H1 (cell line): ENCODE measurements at regions not wholly inside any gene's neighbourhood (a gene's known extent, or its start where the extent isn't known, plus 50 kb on each side); places are given as distances from the start of the nearest gene placed in this dataset.

ENCODE experiments used
- CTCF ChIA-PET: fragments of 300-600 bp; sonication (Branson Sonifier 250); formaldehyde crosslinking; loops from one replicate; lab custom pipeline; 2021; ENCODE audit not compliant: partially characterized antibody; lab: Charles Lee
- POLR2A ChIA-PET: fragments of 300-600 bp; sonication (Branson Sonifier 250); formaldehyde crosslinking; loops from one replicate; lab custom pipeline; 2021; ENCODE audit warnings: inconsistent platforms; ENCODE audit not compliant: partially characterized antibody; lab: Charles Lee
- DNase-seq, 2 experiments: peaks; one replicate each; pipeline versions ENCODE4 v3.0.0 to v3.0.0-alpha.2; 2010 to 2022; ENCODE audit warnings: low spot score in 2 of 2, low read depth in 1 of 2, mixed read lengths in 1 of 2
- FAIRE-seq: peaks from 2 replicates; lab custom pipeline; 2011; peaks lifted over from hg19 to GRCh38; lab: Jason Lieb, UNC
- H2AFZ ChIP-seq: 2 replicates; pipeline ENCODE4 v1.8.1; 2012; ENCODE audit warnings: low read length, inconsistent platforms
- H2AK5ac ChIP-seq: 2 replicates; pipeline ENCODE4 v1.6.1; 2013; ENCODE audit warnings: low read depth, low read length
- H2BK120ac ChIP-seq: replicated peaks from 2 replicates; pipeline ENCODE3; 2013; ENCODE audit warnings: low read depth, low read length, inconsistent platforms
- H2BK12ac ChIP-seq: 2 replicates; pipeline ENCODE4 v1.6.1; 2013; ENCODE audit warnings: low read depth, low read length
- H2BK15ac ChIP-seq: 2 replicates; pipeline ENCODE4 v1.6.1; 2013; ENCODE audit warnings: low read length
- H2BK20ac ChIP-seq: 2 replicates; pipeline ENCODE4 v1.6.1; 2013; ENCODE audit warnings: low read length
- H2BK5ac ChIP-seq: 2 replicates; pipeline ENCODE4 v1.6.1; 2013; ENCODE audit warnings: low read depth, low read length
- H3K14ac ChIP-seq: 2 replicates; pipeline ENCODE4 v1.6.1; 2013; ENCODE audit warnings: inconsistent platforms; ENCODE audit not compliant: insufficient read length
- H3K18ac ChIP-seq: 2 replicates; pipeline ENCODE4 v1.6.1; 2013; ENCODE audit warnings: low read length; ENCODE audit errors: extremely low read depth
- H3K23ac ChIP-seq: 2 replicates; pipeline ENCODE4 v1.6.1; 2013; ENCODE audit warnings: inconsistent platforms; ENCODE audit not compliant: insufficient read length
- H3K23me2 ChIP-seq: 2 replicates; pipeline ENCODE4 v1.6.1; 2013; ENCODE audit warnings: low read depth, low read length
- H3K27ac ChIP-seq: 2 replicates; pipeline ENCODE4 v1.6.1; 2011; ENCODE audit warnings: low read depth, low read length, inconsistent platforms
- H3K27me3 ChIP-seq, 4 experiments: replicated peaks in 1 of 4; 1 replicate in 1 of 4; 2 replicates in 3 of 4; pipeline versions ENCODE4 v1.6.1 to v1.8.1; 2011 to 2013; ENCODE audit warnings: low read length in 3 of 4, mild to moderate bottlenecking in 3 of 4, inconsistent platforms in 2 of 4, mixed read lengths in 2 of 4, moderate library complexity in 1 of 4; ENCODE audit not compliant: control insufficient read depth in 3 of 4, insufficient read depth in 3 of 4; ENCODE audit errors: extremely low read depth in 1 of 4
- H3K36me3 ChIP-seq, 4 experiments: 2 replicates each; pipeline versions ENCODE4 v1.6.1 to v1.8.1; 2011 to 2013; ENCODE audit warnings: mild to moderate bottlenecking in 4 of 4, low read length in 3 of 4, moderate library complexity in 2 of 4, control low read depth in 1 of 4, inconsistent platforms in 1 of 4; ENCODE audit not compliant: insufficient read depth in 4 of 4, control insufficient read depth in 2 of 4
- H3K4ac ChIP-seq: replicated peaks from 2 replicates; pipeline ENCODE3; 2013; ENCODE audit warnings: low read length, low read depth, mixed read lengths, inconsistent platforms; ENCODE audit not compliant: insufficient read length
- H3K4me1 ChIP-seq, 4 experiments: replicated peaks in 1 of 4; 1 replicate in 1 of 4; 2 replicates in 3 of 4; pipeline versions ENCODE4 v1.6.1 to v1.8.1; 2011 to 2013; ENCODE audit warnings: low read length in 3 of 4, inconsistent platforms in 2 of 4, mixed read lengths in 1 of 4; ENCODE audit not compliant: insufficient read depth in 4 of 4, control insufficient read depth in 3 of 4
- H3K4me2 ChIP-seq, 2 experiments: 2 replicates each; pipeline versions ENCODE4 v1.6.1 to v1.8.1; 2011 to 2013; ENCODE audit warnings: low read depth in 2 of 2, low read length in 2 of 2, control low read depth in 1 of 2, inconsistent platforms in 1 of 2, mild to moderate bottlenecking in 1 of 2; ENCODE audit not compliant: insufficient read depth in 1 of 2
- H3K4me3 ChIP-seq, 4 experiments: fragments of 200-600, 300-600 bp in 1 of 4; sonication (generic), shearing (Covaris generic), sonication (Bioruptor Twin) in 1 of 4; 2 replicates each; pipeline versions ENCODE4 v1.5.1 to v1.8.1; 2011 to 2016; ENCODE audit warnings: low read length in 4 of 4, low read depth in 3 of 4, control low read depth in 2 of 4, inconsistent platforms in 2 of 4, mild to moderate bottlenecking in 2 of 4, mixed read lengths in 1 of 4, moderate library complexity in 1 of 4; ENCODE audit not compliant: insufficient read depth in 2 of 4; ENCODE audit errors: extremely low read depth in 1 of 4
- H3K56ac ChIP-seq: replicated peaks from 2 replicates; pipeline ENCODE3; 2013; ENCODE audit warnings: low read depth, mild to moderate bottlenecking, mixed read lengths, low read length, inconsistent platforms; ENCODE audit not compliant: insufficient read length
- H3K79me1 ChIP-seq: 2 replicates; pipeline ENCODE4 v1.6.1; 2013; ENCODE audit warnings: low read depth, low read length, control low read depth
- H3K79me2 ChIP-seq, 2 experiments: 2 replicates each; pipeline versions ENCODE4 v1.6.1 to v1.8.1; 2012 to 2013; ENCODE audit warnings: low read length in 2 of 2, mild to moderate bottlenecking in 2 of 2, inconsistent platforms in 1 of 2; ENCODE audit not compliant: insufficient read depth in 2 of 2, control insufficient read depth in 1 of 2
- H3K9ac ChIP-seq, 4 experiments: replicated peaks in 1 of 4; 1 replicate in 1 of 4; 2 replicates in 3 of 4; pipeline versions ENCODE4 v1.6.1 to v1.8.1; 2011 to 2013; ENCODE audit warnings: low read depth in 3 of 4, low read length in 3 of 4, control low read depth in 2 of 4, mild to moderate bottlenecking in 2 of 4, moderate library complexity in 2 of 4, inconsistent platforms in 1 of 4; ENCODE audit errors: extremely low read depth in 1 of 4
- H3K9me3 ChIP-seq, 2 experiments: 2 replicates each; pipeline versions ENCODE4 v1.6.1 to v1.8.1; 2012 to 2013; ENCODE audit warnings: mild to moderate bottlenecking in 2 of 2, moderate library complexity in 2 of 2, control low read depth in 1 of 2, inconsistent platforms in 1 of 2, low read depth in 1 of 2, low read length in 1 of 2, mixed read lengths in 1 of 2; ENCODE audit not compliant: insufficient read depth in 2 of 2
- H4K20me1 ChIP-seq, 2 experiments: replicated peaks in 1 of 2; 2 replicates each; pipeline versions ENCODE3 to v1.8.1; 2011 to 2013; ENCODE audit warnings: inconsistent platforms in 2 of 2, low read length in 2 of 2, mild to moderate bottlenecking in 1 of 2; ENCODE audit not compliant: insufficient read depth in 2 of 2, control insufficient read depth in 1 of 2
- H4K5ac ChIP-seq: 2 replicates; pipeline ENCODE4 v1.6.1; 2013; ENCODE audit warnings: low read length, low read depth, mixed read lengths, inconsistent platforms; ENCODE audit not compliant: insufficient read length
- H4K8ac ChIP-seq: 2 replicates; pipeline ENCODE4 v1.8.0; 2013; ENCODE audit warnings: mild to moderate bottlenecking, moderate library complexity, low read length, inconsistent platforms; ENCODE audit not compliant: insufficient read depth; ENCODE audit errors: extremely low read depth
- H4K91ac ChIP-seq: replicated peaks from 2 replicates; pipeline ENCODE3; 2013; ENCODE audit warnings: low read length, mixed read lengths, inconsistent platforms; ENCODE audit not compliant: insufficient read length
- CEBPB ChIP-seq: IDR thresholded peaks from 2 replicates; pipeline ENCODE4 v1.6.1; 2012; ENCODE audit warnings: low read depth, low read length
- JUND ChIP-seq: IDR thresholded peaks from 2 replicates; pipeline ENCODE4 v1.6.1; 2011; ENCODE audit warnings: mild to moderate bottlenecking, improper control_type of control experiment, low read length
- KDM1A ChIP-seq: fragments of 200-600, 300-600 bp; sonication (generic); IDR thresholded peaks from 2 replicates; pipeline ENCODE4 v1.7.1; 2016; ENCODE audit warnings: mild to moderate bottlenecking, low read length, borderline replicate concordance
- KDM4A ChIP-seq: IDR thresholded peaks from one replicate; pipeline ENCODE4 v1.7.1; 2012; ENCODE audit warnings: low read depth, mild to moderate bottlenecking, moderate library complexity, low read length, inconsistent platforms; ENCODE audit not compliant: severe bottlenecking
- NRF1 ChIP-seq: IDR thresholded peaks from 2 replicates; pipeline ENCODE4 v1.6.1; 2011; ENCODE audit warnings: mild to moderate bottlenecking, low read depth, low read length, improper control_type of control experiment
- RAD21 ChIP-seq, 2 experiments: IDR thresholded peaks in 1 of 2; conservative IDR thresholded peaks in 1 of 2; 2 replicates each; pipeline ENCODE4 v1.6.1; 2011; ENCODE audit warnings: low read depth in 2 of 2, low read length in 2 of 2, improper control_type of control experiment in 1 of 2, inconsistent platforms in 1 of 2, mild to moderate bottlenecking in 1 of 2, moderate library complexity in 1 of 2
- TAF1 ChIP-seq: IDR thresholded peaks from 2 replicates; pipeline ENCODE4 v1.6.1; 2011; ENCODE audit warnings: mild to moderate bottlenecking, low read depth, low read length
- WGBS, 2 experiments: shearing (Covaris generic) in 1 of 2; methylation state at CpG; one replicate each; pipeline versions ENCODE4 v1.1.6 to v1.1.7; 2013 to 2015; ENCODE audit warnings: low lambda C conversion rate in 2 of 2, mixed read lengths in 2 of 2, inconsistent platforms in 1 of 2, low coverage in 1 of 2, missing lambda C conversion rate in 1 of 2; ENCODE audit not compliant: insufficient replicate concordance in 2 of 2, insufficient coverage in 1 of 2, insufficient read length in 1 of 2; ENCODE audit errors: extremely low coverage in 1 of 2, missing lambda C conversion rate in 1 of 2; 5-methylcytosine and 5-hydroxymethylcytosine counted together
- TF ChIP-seq, protein P1 (sequence below): IDR thresholded peaks from 2 replicates; pipeline ENCODE4 v1.6.1; 2012; ENCODE audit warnings: low read length, inconsistent platforms
- TF ChIP-seq, protein P2 (sequence below), 3 experiments: IDR thresholded peaks; 1 replicate in 2 of 3; 2 replicates in 1 of 3; pipeline versions ENCODE4 v1.5.1 to v1.6.1; 2011; ENCODE audit warnings: low read length in 3 of 3, mild to moderate bottlenecking in 3 of 3, inconsistent platforms in 2 of 3, low read depth in 1 of 3, moderate library complexity in 1 of 3; ENCODE audit not compliant: insufficient read depth in 1 of 3; ENCODE audit errors: control extremely low read depth in 1 of 3
- TF ChIP-seq, protein P3 (sequence below): IDR thresholded peaks from 2 replicates; pipeline ENCODE4 v1.6.1; 2012; ENCODE audit warnings: inconsistent platforms

DNA sequence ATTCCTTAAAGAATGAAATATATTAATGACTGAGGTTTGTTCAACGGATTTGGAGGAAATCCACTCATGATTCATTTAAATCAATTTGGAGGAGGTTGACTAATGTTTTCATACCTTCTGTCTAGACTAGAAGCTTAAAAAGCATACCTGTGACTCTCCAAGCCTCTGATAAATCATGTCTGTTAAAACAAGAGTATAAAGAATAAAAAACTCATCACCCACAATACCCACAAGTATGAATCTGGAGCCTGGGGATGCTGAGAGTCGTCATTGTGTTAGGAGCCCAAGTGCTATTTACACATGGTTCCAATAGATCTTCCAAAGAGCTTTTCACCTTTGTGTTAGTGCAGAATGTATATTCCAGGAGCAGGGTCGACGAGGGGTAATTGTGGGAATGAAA is 86.8 kb upstream of the ADAMTS20 start:
- POLR2A ChIA-PET: no interaction called here
- Histone ChIP-seq H2AFZ (no peak overlapping the region), H2BK5ac (no peak overlapping the region), H3K4me2 (no peak overlapping the region), H4K20me1 (no peaks in the 10 kb centered on the region), H4K5ac (no peak overlapping the region), H4K91ac (no peak overlapping the region), H3K4me3 (no peak overlapping the region), H2BK120ac (no peak overlapping the region), H3K4me1 (no peaks in the 10 kb centered on the region), H3K79me2 (no peaks in the 10 kb centered on the region), H3K36me3 (no peaks in the 10 kb centered on the region), H4K8ac (no peak overlapping the region), H3K56ac (no peak overlapping the region), H3K14ac (no peak overlapping the region), H3K27me3 (no peaks in the 10 kb centered on the region), H2BK12ac (no peak overlapping the region), H3K18ac (no peak overlapping the region), H3K23me2 (no peaks in the 10 kb centered on the region), H2AK5ac (no peak overlapping the region), H3K27ac (no peak overlapping the region), H3K79me1 (no peaks in the 10 kb centered on the region), H2BK20ac (no peak overlapping the region), H2BK15ac (no peak overlapping the region), H3K9ac (no peak overlapping the region), H3K9me3 (no peaks in the 10 kb centered on the region), H3K23ac (no peak overlapping the region), H3K4ac (no peak overlapping the region)
- CTCF ChIA-PET: no interaction called here
- no peak for FAIRE-seq
- WGBS, 2 experiments: 83% methylated on average over 4 of the region's 4 CpGs; no CpG with 5 or more reads in 1 of the 2 experiments
- no peak for DNase-seq
- TF ChIP-seq, protein P1, sequence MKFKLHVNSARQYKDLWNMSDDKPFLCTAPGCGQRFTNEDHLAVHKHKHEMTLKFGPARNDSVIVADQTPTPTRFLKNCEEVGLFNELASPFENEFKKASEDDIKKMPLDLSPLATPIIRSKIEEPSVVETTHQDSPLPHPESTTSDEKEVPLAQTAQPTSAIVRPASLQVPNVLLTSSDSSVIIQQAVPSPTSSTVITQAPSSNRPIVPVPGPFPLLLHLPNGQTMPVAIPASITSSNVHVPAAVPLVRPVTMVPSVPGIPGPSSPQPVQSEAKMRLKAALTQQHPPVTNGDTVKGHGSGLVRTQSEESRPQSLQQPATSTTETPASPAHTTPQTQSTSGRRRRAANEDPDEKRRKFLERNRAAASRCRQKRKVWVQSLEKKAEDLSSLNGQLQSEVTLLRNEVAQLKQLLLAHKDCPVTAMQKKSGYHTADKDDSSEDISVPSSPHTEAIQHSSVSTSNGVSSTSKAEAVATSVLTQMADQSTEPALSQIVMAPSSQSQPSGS: no peak
- TF ChIP-seq, protein P2, sequence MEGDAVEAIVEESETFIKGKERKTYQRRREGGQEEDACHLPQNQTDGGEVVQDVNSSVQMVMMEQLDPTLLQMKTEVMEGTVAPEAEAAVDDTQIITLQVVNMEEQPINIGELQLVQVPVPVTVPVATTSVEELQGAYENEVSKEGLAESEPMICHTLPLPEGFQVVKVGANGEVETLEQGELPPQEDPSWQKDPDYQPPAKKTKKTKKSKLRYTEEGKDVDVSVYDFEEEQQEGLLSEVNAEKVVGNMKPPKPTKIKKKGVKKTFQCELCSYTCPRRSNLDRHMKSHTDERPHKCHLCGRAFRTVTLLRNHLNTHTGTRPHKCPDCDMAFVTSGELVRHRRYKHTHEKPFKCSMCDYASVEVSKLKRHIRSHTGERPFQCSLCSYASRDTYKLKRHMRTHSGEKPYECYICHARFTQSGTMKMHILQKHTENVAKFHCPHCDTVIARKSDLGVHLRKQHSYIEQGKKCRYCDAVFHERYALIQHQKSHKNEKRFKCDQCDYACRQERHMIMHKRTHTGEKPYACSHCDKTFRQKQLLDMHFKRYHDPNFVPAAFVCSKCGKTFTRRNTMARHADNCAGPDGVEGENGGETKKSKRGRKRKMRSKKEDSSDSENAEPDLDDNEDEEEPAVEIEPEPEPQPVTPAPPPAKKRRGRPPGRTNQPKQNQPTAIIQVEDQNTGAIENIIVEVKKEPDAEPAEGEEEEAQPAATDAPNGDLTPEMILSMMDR (IDR thresholded peaks at IDR 0.05; ENCODE audit: control extremely low read depth in 1 of 3, insufficient read depth in 1 of 3, low read depth in 1 of 3, low read length in 3 of 3): no peak
- no peak for TF ChIP-seq NRF1
- no peak for TF ChIP-seq CEBPB
- no peak for TF ChIP-seq KDM4A
- no peak for TF ChIP-seq RAD21 (IDR thresholded peaks at IDR 0.05 in 1 of 2, conservative IDR thresholded peaks at IDR 0.05 in 1 of 2; ENCODE audit: low read depth in 2 of 2, low read length in 2 of 2)
- no peak for TF ChIP-seq JUND
- TF ChIP-seq KDM1A: no peak
- TF ChIP-seq, protein P3, sequence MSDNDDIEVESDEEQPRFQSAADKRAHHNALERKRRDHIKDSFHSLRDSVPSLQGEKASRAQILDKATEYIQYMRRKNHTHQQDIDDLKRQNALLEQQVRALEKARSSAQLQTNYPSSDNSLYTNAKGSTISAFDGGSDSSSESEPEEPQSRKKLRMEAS: no peak
- TF ChIP-seq TAF1: no peak
